HepG2 (cell line): ENCODE measurements at regions not wholly inside any gene's neighbourhood (a gene's known extent, or its start where the extent isn't known, plus 50 kb on each side); places are given as distances from the start of the nearest gene placed in this dataset.
A peak's percentile ranks its signal among the peaks of the same experiment; 100 is the strongest.

Experiments used
- ATAC-seq: fragments of 200-7000 bp; cut with Tn5 transposase; 3 replicates; pipeline ENCODE4 v1.9.1; 2020; ENCODE audit warnings: mild to moderate bottlenecking, moderate library complexity
- BruUV-seq: library from RNA; stranded (reverse); fragments of 400-500 nt; replicated peaks from 2 replicates; lab custom pipeline; 2021; lab: Mats Ljungman, UMichigan
- CTCF ChIA-PET: fragments of 300-600 bp; formaldehyde crosslinking; extraction: SDS; loops from one replicate; lab custom pipeline; 2021; ENCODE audit warnings: low total read pairs, inconsistent platforms, low intra/inter-chr PET ratio; lab: Yijun Ruan, JAX
- POLR2A ChIA-PET: fragments of 350-600 bp; sonication (Branson Sonifier 250); formaldehyde crosslinking; loops from one replicate; lab custom pipeline; 2020; ENCODE audit warnings: antibody characterized with exemption, inconsistent platforms; lab: Yijun Ruan, JAX
- DNase-seq: peaks from one replicate; pipeline ENCODE4 v3.0.0-alpha.2; 2015; ENCODE audit warnings: low spot score
- FAIRE-seq: peaks from 3 replicates; lab custom pipeline; 2011; peaks lifted over from hg19 to GRCh38; lab: Jason Lieb, UNC
- H2AFZ ChIP-seq: one replicate; pipeline ENCODE4 v1.6.1; 2011; ENCODE audit warnings: low read length, inconsistent platforms
- H3K27ac ChIP-seq: fragments of 300-600 bp; 3 replicates; pipeline ENCODE4 v1.8.0; 2011; ENCODE audit warnings: mixed run types, mild to moderate bottlenecking, mixed read lengths, low read length, inconsistent platforms; ENCODE audit not compliant: insufficient read depth; ENCODE audit errors: extremely low read length
- H3K27me3 ChIP-seq, 2 experiments: fragments of 200-600 bp in 1 of 2; 2 replicates in 1 of 2; 3 replicates in 1 of 2; pipeline versions ENCODE4 v1.6.0 to v1.8.0; 2011; ENCODE audit warnings: low read length in 2 of 2, mild to moderate bottlenecking in 2 of 2, moderate library complexity in 2 of 2, inconsistent platforms in 1 of 2; ENCODE audit not compliant: insufficient read depth in 2 of 2, control insufficient read depth in 1 of 2
- H3K36me3 ChIP-seq, 2 experiments: fragments of 200-600 bp in 1 of 2; replicated peaks in 1 of 2; 2 replicates in 1 of 2; 3 replicates in 1 of 2; pipeline versions ENCODE4 v1.5.1 to v1.8.0; 2011; ENCODE audit warnings: low read length in 2 of 2, inconsistent platforms in 1 of 2; ENCODE audit not compliant: insufficient read depth in 2 of 2, control insufficient read depth in 1 of 2
- H3K4me1 ChIP-seq: 2 replicates; pipeline ENCODE4 v1.5.1; 2012; ENCODE audit warnings: low read length, inconsistent platforms; ENCODE audit not compliant: insufficient read depth
- H3K4me2 ChIP-seq: 2 replicates; pipeline ENCODE4 v1.6.0; 2011; ENCODE audit warnings: low read depth, low read length, inconsistent platforms
- H3K4me3 ChIP-seq, 3 experiments: fragments of 200-600 bp in 1 of 3; sonication (generic), shearing (Covaris generic) in 1 of 3; replicated peaks in 1 of 3; 2 replicates each; pipeline ENCODE4 v1.5.1; 2011 to 2016; ENCODE audit warnings: low read length in 3 of 3, inconsistent platforms in 2 of 3, low read depth in 2 of 3, mild to moderate bottlenecking in 2 of 3, control low read depth in 1 of 3, mixed read lengths in 1 of 3; ENCODE audit not compliant: insufficient read depth in 1 of 3
- H3K79me2 ChIP-seq: one replicate; pipeline ENCODE4 v1.6.1; 2011; ENCODE audit warnings: low read length, inconsistent platforms; ENCODE audit not compliant: insufficient read depth
- H3K9ac ChIP-seq: 2 replicates; pipeline ENCODE4 v1.6.0; 2011; ENCODE audit warnings: mild to moderate bottlenecking, low read depth, low read length, inconsistent platforms; ENCODE audit not compliant: insufficient read depth
- H3K9me3 ChIP-seq: 2 replicates; pipeline ENCODE4 v1.5.1; 2012; ENCODE audit warnings: mild to moderate bottlenecking, low read length
- H4K20me1 ChIP-seq: 2 replicates; pipeline ENCODE4 v1.6.0; 2011; ENCODE audit warnings: inconsistent platforms, mild to moderate bottlenecking, low read length, moderate library complexity; ENCODE audit not compliant: insufficient read depth
- ATRX ChIP-seq: sonication (generic); formaldehyde crosslinking; IDR thresholded peaks from 2 replicates; pipeline ENCODE4 v1.4.0; 2020; ENCODE audit warnings: missing genetic modification reagents, borderline replicate concordance
- CCDC6 ChIP-seq: sonication (generic); formaldehyde crosslinking; IDR thresholded peaks from 2 replicates; pipeline ENCODE4 v1.8.1; 2022; ENCODE audit warnings: mild to moderate bottlenecking, missing genetic modification reagents, moderate library complexity
- CTCF ChIP-seq: sonication (generic); formaldehyde crosslinking; IDR thresholded peaks from 2 replicates; pipeline ENCODE4 v1.5.0; 2020; ENCODE audit warnings: mild to moderate bottlenecking, missing genetic modification reagents, moderate library complexity
- FIP1L1 ChIP-seq: fragments of 200-400 bp; formaldehyde crosslinking; IDR thresholded peaks from 2 replicates; pipeline ENCODE4 v1.6.1; 2018; ENCODE audit warnings: low read depth, mild to moderate bottlenecking, low read length, moderate library complexity, borderline replicate concordance; ENCODE audit not compliant: insufficient read depth
- KMT2A ChIP-seq: sonication (generic); formaldehyde crosslinking; IDR thresholded peaks from 2 replicates; pipeline ENCODE4 v1.4.0; 2020; ENCODE audit warnings: missing genetic modification reagents
- RBM39 ChIP-seq: fragments of 200-400 bp; formaldehyde crosslinking; IDR thresholded peaks from one replicate; pipeline ENCODE4 v1.6.1; 2018; ENCODE audit warnings: antibody characterized with exemption, mild to moderate bottlenecking, low read depth, low read length; ENCODE audit not compliant: poor library complexity, severe bottlenecking
- STAG1 ChIP-seq: sonication (generic); formaldehyde crosslinking; IDR thresholded peaks from 2 replicates; pipeline ENCODE4 v1.4.0; 2020; ENCODE audit warnings: missing genetic modification reagents
- ZEB1 ChIP-seq: IDR thresholded peaks from 2 replicates; pipeline ENCODE4 v1.6.1; 2012; ENCODE audit warnings: mild to moderate bottlenecking, low read depth, inconsistent platforms; ENCODE audit not compliant: insufficient replicate concordance
- ZNF136 ChIP-seq: sonication (generic); formaldehyde crosslinking; IDR thresholded peaks from 2 replicates; pipeline ENCODE4 v1.8.1; 2022; ENCODE audit warnings: low read depth, mild to moderate bottlenecking, moderate library complexity, missing genetic modification reagents
- WGBS: methylation state at CpG from one replicate; pipeline ENCODE4 v1.1.6; 2017; ENCODE audit warnings: low lambda C conversion rate; 5-methylcytosine and 5-hydroxymethylcytosine counted together
- in situ Hi-C: cut with HindIII; loops from 2 replicates; pipeline ENCODE4 v1.10.0; 2017; ENCODE audit warnings: low pct_unique_long_range_greater_than_20kb; ENCODE audit not compliant: extremely low pct_ligation_motif_present
- intact Hi-C: fragments of 100-400 bp; cut with micrococcal nuclease; formaldehyde crosslinking; loops from one replicate; pipeline ENCODE4 v1.10.0; 2022; ENCODE audit not compliant: unreplicated experiment

GRCh38 chr2:30334762-30335363 is 103.5 kb downstream of the LBH start:
- Histone ChIP-seq H3K9ac (no peak overlapping the region), H3K9me3 (0 out of 2 replicates have a peak, but pooled peaks cover 3% of the 10 kb centered on the region), H3K79me2 (no peaks in the 10 kb centered on the region), H3K4me1 (0 out of 2 replicates have a peak, but pooled peaks cover 7% of the 10 kb centered on the region), H3K27ac (no peak overlapping the region), H3K4me2 (no peak overlapping the region), H3K4me3 (no peak overlapping the region), H3K27me3 (no peaks in the 10 kb centered on the region; a peak in 1 of 5 replicates), H3K36me3 (no peaks in the 10 kb centered on the region), H4K20me1 (no peaks in the 10 kb centered on the region), H2AFZ (no peak overlapping the region)
- no peak for FAIRE-seq
- no peak for DNase-seq
- no TSS peak for BruUV-seq
- in situ Hi-C loops = no loop called here
- ChIA-PET POLR2A (no interaction called here), CTCF (no interaction called here)
- no peak for TF ChIP-seq RBM39
- TF ChIP-seq CTCF = peak; percentile 15; the same call in 1 of the 2 replicates
- TF ChIP-seq STAG1 (CRISPR knock-in tag) = 0 out of 2 replicates have a peak, but pooled peaks have one; percentile 4
- intact Hi-C loops = no loop called here
- ATAC-seq = no peak
- 32% methylated on average over 3 of the region's 3 CpGs for WGBS

- Histone ChIP-seq H3K4me3 (no peak overlapping the region), H4K20me1 (no peaks in the 10 kb centered on the region), H3K9ac (no peak overlapping the region), H3K9me3 (0 out of 2 replicates have a peak, but pooled peaks cover 3% of the 10 kb centered on the region), H3K36me3 (no peaks in the 10 kb centered on the region), H3K79me2 (no peaks in the 10 kb centered on the region), H3K27ac (no peak overlapping the region), H3K27me3 (no peaks in the 10 kb centered on the region; a peak in 1 of 5 replicates), H3K4me1 (0 out of 2 replicates have a peak, but pooled peaks cover 7% of the 10 kb centered on the region), H3K4me2 (no peak overlapping the region), H2AFZ (no peak overlapping the region)
- BruUV-seq = no TSS peak
- TF ChIP-seq ZNF136 (CRISPR knock-in tag) (no peak), CCDC6 (CRISPR knock-in tag) (no peak), FIP1L1 (no peak), KMT2A (CRISPR knock-in tag) (no peak), ATRX (no peak), ZEB1 (no peak)
- ChIA-PET CTCF (no interaction called here), POLR2A (no interaction called here)
- FAIRE-seq = no peak
- no peak for ATAC-seq
- in situ Hi-C loops = no loop called here
- no peak for DNase-seq
- intact Hi-C loops = no loop called here
- 5% methylated on average over 2 of the region's 2 CpGs for whole genome bisulfite sequencing
Observed at GRCh38 chr2:30336084-30336483, 104.8 kb downstream of the LBH start.
